Epithelial cell of prostate (primary cell): ENCODE measurements at regions not wholly inside any gene's neighbourhood (a gene's known extent, or its start where the extent isn't known, plus 50 kb on each side); places are given as distances from the start of the nearest gene placed in this dataset.

Experiments
- DNase-seq: peaks from one replicate; pipeline ENCODE4 v3.0.0-alpha.2; 2011; ENCODE audit warnings: low read depth, low spot score
- H3K27ac ChIP-seq: fragments of 450-650 bp; 2 replicates; pipeline ENCODE4 v1.5.1; 2017; ENCODE audit warnings: mild to moderate bottlenecking

DNA sequence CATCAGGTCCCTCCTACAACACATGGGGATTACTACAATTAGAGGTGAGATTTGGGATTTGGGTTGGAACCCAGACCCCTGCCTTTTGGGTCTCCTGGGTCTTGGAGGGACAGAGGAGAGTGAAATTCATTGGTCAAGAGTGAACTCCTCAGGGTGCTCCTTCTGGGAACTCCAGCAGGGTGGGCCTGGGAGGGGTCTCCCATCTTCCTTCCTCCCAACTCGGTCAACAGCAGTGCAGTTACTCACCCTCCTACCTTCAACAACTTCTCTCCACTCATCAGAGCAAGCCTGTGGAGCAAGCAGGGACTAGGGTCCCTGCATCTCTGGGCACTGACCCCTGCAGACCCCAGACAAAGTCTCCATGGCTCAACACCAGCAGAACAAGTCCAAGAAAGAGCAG, 89.3 kb upstream of the TMPRSS2 start:
- no peak for DNase-seq
- H3K27ac ChIP-seq: no peak overlapping the region

DNA sequence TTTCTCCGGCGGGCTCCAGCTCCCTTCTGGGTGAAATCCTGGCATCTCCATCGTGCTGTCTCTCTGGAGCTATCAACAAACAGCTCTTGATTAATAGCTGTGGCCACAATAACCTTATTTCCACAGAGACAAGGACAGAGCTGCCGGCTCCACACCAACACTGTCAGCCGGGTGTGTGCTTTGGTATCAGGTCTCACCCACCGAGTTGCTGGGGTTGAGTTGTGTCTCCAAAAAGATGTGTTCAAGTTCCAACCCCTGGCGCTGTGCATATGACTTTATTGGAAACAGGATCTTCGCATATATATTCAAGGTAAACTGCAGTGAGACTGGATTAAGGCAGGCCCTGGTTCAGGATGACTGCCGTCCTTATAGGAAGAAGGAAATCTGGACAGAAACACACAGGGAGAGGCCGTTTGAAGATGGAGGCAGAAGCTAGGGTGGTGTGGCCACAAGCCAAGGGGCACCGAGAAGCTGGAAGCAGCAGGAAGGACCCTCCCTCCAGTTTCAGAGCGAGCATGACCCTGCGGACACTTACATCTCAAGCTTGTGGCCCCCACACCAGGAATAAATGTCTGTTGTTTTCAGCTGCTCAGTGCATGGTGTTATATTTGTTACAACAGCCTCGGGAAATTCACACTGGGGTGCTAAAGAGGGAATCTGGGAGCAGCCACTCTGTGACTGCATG, 88.4 kb upstream of the TMPRSS2 start:
- no peak for DNase-seq
- H3K27ac ChIP-seq: no peak overlapping the region

DNA sequence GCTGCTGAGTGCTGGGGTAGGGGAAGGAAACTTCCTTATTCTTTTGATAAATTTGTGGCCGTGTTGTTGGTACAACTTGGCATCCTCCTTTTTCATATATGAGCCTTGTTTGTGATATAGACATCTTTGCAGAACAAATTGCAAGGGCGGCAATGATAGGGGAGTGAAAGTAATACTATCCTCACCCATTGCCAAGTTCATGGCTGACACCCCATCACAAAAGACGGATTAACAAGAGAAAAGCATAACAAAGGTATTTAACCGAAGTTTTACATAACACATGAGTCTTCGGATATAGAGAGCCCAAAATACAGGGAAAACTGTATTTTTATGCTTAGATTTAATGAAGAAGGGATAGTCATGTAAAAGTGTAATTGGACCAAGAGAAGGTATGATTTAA, 86.3 kb upstream of the TMPRSS2 start:
- DNase-seq: no peak
- H3K27ac ChIP-seq: no peak overlapping the region

DNA sequence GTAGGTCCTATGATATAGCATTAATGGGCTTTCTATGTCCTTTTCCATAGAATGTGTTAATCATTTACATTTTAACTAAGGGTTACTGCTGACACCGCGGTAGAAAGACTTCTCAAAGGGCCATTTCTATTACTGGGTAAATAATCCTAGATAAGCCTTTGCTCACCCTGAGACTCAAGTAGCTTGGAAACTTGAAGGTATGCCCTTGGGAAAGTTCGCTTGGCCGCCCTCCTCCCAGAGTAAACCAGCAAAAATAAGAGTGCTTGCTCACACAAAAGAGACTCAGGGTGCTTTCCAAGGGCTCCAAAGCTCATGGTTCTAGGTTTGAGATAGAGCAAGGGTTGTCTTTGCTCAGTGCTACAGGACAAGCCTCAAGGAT, 85.8 kb upstream of the TMPRSS2 start:
- no peak overlapping the region for H3K27ac ChIP-seq
- no peak for DNase-seq

DNA sequence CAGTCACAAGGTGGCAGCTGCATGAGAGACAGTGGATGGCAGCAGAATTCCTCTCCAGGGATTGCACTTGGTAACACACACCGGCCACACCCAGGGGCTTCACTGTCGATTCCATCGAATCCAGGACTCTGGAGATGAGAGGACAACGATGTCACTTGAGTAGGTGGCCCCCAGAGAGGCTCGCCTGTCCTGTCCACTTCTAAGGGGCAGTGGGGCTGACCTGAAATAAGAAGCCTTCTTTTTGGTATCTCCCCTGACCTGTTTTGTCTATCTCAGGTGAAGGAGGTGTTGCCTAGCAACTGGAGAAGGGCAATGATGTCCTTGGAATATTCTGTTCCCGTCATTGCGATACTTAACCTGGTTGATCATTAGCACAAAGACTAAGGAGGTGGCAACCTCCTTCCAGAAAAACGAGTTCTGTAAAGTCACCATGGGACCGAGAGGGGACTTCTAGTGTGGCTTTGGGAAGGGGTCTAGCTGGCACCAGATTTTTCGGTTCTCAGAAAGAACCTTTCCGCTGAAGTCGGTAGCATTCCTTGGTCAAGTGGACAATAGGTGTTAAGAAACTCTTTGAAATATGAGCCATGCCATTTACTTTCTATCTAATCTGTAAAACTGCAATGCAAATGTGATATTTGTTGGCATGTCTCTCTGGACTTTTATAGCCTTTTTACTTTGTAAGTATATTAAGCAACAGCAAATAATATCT, 85.2 kb upstream of the TMPRSS2 start:
- H3K27ac ChIP-seq: no peak overlapping the region
- DNase-seq: no peak

DNA sequence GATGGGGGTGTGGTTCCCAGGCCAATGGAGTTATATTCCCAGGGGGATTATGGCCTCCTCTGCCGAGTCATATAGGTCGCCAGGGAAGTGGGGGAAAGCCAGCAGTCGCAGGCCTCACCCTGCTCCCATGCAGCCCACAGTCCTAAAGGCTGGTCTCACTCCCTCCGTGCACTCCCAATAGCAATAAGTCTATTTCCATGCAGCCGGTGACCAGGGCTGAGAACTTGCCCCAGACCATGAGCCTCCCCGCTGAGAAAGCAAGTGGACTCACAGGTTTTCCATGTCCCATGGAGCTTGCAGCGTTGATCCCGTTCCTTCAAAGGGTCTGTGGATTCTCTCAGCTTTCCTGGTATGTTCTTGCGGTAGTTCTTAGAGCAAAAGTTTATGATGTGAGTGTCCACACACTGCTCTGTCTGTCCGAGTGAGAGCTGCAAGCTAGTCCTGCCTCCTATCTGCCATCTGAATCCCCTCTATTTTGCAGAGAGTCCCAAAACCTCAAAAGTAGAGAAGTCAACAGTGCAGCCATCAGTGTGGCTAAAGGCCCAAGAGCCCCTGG, 81.7 kb upstream of the TMPRSS2 start:
- no peak overlapping the region for H3K27ac ChIP-seq
- DNase-seq: no peak

DNA sequence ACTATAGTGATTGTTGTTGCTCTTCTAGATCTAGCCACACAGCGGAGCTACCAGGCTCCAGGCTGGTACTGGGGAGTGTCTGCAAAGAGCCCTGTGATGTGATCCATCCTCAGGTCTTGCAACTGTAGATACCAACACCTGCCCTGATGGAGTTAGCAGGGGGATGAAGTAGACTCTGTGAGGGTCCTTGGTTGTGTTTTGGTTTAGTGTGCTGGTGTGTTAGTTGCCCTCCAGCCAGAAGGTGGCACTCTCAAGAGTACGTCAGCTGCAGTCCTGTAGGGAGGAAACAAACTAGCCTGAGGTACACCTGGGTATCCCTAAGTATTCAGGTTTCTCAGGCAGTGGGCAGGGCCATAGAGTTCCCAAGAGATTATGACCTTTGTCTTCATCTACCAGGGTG, 81.2 kb upstream of the TMPRSS2 start:
- no peak for DNase-seq
- no peak overlapping the region for H3K27ac ChIP-seq

DNA sequence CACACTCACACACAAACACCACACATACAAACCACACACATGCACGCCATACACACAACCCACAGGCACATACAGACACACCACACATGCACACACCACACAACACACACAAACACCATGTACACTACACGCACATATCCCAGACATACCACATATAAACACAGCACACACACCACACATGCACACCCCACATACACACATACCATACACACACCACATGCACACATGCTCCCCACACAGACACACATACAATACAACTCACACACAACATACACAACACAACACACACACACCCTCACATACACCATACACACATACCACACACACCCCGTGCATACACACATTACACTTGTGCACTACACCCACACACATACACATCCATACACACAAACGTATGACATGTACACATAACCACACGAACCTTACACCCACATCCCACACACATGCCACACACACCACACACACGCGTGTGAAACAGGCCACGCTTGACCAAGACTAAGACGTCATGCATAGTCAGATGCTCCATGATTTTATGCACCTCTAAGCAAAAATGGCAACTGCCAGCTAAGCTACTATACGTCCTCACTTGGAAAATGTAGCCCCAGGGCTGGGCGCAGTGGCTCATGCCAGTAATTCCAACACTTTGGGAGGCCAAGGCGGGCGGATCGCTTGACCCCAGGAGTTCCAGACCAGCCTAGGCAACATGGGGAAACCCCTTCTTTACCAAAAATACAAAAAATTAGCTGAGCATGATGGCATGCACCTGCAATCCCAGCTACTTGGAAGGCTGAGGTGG, 77.4 kb upstream of the TMPRSS2 start:
- no peak overlapping the region for H3K27ac ChIP-seq
- no peak for DNase-seq

DNA sequence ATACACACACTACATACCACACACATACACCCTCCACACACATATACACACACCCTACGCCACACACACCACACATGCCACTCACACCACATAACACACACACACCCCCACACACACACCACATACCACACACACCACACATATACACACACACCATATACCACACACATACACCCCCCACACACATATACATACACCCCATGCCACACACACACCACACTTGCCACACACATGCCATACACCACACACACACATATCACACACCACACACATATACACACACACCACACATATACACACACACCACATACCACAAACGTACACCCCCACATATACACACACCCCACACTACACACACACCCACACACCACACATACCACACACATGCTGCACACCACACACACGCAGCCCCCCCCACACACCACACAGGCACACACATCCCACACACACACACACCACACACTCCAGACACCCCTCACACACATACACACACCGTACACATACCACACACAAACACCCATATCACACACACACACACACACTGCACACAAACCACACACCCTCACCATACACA, 76.7 kb upstream of the TMPRSS2 start:
- DNase-seq: no peak
- no peak overlapping the region for H3K27ac ChIP-seq

DNA sequence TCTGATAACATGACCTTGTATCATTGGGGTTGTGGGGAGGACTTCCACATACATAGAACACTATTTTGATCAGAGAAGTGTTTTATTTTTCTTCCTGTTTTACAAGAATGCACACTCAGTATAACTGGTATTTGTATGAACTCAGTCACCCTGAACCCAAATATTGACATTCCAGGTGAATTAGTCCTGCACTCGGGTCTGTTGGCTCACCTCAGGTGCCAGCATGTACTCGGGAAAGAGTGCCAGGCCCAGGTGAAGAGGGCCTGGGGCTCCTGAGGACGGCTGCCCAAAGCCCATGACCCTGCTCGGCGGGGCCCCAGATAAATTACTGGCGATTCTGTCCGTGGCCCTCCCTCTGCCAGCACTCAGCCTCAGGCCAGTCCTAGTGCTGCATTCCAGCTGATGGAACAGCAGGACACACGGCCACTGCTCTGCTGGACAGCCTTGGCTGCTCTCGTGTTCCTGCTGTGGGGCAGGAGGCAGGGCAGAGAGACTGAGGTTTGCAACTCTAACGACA, 75.4 kb upstream of the TMPRSS2 start:
- DNase-seq: peak; percentile 64
- H3K27ac ChIP-seq: peak overlapping the region; percentile 93

DNA sequence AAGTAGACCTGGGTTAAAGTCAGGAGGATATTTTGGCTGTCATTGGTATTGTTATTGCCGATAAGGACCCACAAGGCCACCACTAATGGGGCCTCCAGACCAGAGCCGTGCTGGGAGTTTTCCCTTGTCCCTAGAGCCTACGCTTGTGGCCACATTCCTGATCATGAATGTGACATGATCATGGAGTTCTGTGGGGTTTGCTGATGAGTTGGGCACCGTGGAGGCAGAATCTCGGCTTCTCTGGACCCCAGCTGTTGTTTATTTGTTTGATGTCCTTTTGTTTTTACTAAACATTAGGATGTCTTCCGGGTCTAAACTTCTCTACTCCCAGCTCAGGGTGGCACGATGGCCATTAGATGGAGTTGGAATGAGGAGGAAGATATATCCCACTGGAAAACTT, 74.9 kb upstream of the TMPRSS2 start:
- H3K27ac ChIP-seq: peak overlapping the region; percentile 93
- no peak for DNase-seq

DNA sequence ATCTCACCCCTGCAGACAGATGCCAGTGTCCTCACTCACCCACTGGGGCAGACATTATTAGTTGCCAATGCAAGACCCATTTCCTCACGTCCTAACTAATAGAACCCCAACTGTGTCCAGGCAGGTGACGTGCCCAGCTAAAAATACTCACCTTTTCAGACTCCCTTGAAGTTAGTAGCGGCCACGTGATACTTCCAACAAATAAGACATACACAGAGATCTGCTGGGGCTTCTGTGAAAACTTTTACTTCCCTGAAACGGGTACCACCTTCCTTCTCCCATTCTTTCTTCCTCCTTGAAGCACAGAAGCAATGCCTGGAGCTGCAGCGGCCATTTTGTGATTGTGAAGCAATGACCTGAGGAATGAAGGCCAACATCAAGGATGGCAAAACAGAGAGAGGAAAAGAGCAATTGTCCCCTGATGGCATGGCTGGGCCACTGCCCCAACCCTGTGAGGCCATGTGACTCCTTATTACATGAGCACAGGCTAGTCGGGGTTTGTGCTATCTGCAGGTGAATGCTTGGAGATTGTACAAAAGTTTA, 74.4 kb upstream of the TMPRSS2 start:
- peak overlapping the region; percentile 93 for H3K27ac ChIP-seq
- no peak for DNase-seq

DNA sequence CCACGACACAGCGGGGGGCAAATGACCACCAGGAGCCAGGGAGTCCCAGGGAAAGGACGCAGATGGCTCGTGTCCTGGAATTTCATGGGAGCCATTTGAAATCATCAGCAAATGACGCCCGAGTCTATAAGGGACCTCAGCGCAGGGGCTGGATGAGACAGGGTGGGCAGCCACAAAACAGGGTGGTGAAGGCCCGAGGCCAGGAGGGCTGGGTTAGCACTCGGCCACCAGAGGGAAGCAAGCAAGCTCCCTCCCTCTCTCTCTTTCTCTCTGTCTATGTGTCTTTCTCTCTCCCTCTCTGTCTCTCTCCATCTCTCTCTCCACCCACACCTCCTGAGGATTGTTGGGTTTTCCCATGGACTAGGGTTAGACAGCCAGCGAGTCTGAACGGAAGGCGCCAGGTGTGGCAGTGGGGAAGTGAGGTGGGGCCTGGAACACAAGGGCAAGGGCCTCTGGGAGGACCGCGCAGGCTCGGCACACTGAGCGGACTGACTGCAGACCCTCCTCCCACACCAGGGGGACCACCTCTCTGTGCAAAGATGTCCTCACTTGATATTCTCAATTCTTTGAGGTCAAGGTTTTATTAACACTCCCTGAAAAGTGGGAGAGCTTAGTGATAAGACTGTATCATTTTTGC, 73.8 kb upstream of the TMPRSS2 start:
- no peak for DNase-seq

DNA sequence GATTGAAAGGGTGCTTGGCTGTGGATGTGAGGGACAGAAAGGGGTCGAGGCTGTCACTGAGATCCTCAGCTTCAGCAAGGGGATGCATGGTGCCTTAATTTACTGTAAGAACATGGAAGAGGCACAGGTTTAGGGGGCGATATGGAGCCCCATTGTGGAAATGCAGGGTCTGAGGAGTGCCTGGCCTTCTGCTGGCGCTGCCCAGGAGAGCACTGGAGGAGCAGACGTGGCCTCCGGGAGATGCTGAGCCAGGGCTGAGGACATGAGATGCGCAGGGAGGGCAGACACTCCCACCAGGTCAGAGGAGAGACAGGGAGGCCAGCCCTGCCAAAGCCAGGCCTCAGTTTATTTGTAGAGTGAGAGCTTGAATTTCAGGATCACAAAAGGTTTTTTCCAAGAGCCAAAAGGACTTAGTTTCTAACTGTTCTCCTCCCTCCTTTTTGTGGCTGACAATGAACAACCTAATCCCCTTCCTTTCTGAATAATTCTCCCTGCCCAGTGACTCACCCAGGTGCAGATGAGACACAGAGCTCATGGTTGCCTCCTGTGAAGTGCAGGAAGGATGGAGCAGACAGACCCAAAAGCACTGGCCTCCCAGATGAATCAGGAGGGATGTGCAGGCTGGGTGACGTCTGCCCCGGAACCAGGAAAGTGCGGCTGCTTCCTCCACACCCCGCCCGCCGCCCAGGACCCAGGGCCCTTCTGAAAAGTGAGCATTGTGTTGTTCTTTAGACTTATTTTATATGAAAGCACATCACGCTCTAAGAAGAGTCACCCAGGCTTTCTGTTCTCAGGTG, 73.0 kb upstream of the TMPRSS2 start:
- H3K27ac ChIP-seq: peak overlapping the region; percentile 93
- peak; percentile 92 for DNase-seq

More for the DNA sequence above, 73.8 kb upstream of the TMPRSS2 start:
- H3K27ac ChIP-seq: peak overlapping the region; percentile 93

DNA sequence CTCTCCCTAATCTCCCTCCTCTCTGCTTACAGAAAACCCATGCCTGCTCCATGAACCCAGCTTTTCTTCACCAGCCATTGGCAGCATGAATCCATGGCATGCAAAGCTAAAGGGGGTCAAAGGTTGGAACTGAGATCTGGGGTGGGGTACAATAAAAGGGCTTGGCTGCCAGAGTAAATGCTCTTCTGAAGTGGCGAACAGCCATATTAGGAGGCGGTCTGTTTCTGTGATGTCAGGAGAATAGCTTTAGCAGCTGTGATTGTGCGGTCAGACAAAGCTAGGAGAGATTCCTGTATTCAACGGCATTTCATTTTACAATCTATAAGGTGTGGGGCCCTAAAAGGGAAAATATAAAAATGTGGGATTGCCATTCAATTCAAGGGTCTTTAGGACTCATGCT, 71.7 kb upstream of the TMPRSS2 start:
- DNase-seq: no peak
- peak overlapping the region; percentile 93 for H3K27ac ChIP-seq

DNA sequence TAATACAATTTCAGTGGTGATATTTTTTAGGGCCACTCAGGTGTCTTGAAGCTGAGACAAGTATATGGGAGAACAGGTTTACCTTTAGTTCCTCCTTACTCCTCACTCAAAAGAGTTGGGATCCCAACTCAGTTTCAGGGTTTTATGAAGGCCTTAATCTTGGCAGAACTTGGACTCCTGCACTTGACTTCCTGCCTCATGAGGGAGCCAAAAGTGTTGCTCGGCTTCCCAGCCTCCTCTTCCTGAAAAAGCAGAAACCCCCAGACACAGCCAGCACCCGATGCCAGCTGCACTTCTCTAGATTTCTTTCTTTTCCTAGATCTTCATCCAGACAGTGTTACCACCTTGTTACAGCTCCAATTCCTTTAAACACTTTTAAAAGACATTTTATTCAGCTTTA, 70.8 kb upstream of the TMPRSS2 start:
- DNase-seq: no peak
- H3K27ac ChIP-seq: no peak overlapping the region

DNA sequence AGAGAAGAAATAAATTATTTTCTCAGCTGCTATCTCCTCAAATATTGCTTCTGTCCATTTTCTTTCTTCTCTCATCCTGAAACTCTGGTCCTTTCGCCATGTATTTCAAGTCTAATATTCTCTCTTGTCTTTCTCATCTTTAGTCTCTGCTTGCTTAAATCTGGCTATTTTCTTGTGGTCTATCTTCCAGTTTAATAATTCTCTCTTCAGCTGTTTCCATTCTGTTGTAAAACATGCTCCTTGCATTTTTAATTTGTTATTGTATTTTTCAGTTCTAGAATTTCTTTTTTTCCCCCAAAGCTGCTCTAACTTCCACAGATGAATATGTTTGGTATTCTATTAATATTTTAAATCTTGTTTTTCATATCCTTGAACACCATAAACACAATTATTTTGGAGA, 70.1 kb upstream of the TMPRSS2 start:
- DNase-seq: no peak
- no peak overlapping the region for H3K27ac ChIP-seq

DNA sequence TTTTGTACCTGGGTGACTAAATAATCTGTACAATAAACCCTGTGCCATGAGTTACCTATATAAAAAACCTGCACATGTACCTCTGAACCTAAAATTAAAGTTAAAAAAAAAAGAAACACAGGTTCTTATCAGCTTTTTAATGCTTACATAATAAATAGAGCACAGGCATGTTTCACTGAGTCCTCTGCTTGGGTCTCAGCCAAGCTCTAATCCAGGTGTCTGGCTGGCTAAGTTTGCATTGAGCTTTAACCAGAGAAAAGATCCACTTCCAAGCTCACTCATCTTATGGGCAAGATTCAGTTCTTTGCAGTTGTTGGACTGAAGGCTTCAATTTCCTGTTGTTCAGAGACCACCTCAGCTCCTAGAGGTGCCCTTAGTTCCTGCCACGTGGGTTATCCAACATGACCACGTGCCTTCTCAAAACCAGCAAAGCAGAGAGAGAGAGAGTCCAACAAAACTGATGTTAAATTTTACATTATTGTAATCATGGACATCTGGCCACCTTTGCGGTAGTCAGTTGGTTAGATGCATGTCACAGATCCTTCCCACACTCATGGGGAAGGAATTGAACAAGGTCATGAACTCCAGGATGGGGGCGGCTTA, 68.2 kb upstream of the TMPRSS2 start:
- H3K27ac ChIP-seq: no peak overlapping the region
- DNase-seq: no peak
